ENCODE measurements at regions not wholly inside any gene's neighbourhood (a gene's known extent, or its start where the extent isn't known, plus 50 kb on each side); places are given as distances from the start of the nearest gene placed in this dataset.

- no peak for DNase-seq
Observed at GRCh38 chr2:60042023-60042422, 511.4 kb downstream of the BCL11A start.

GRCh38 chr2:60033325-60033724, 520.1 kb downstream of the BCL11A start:
- no peak for DNase-seq

- DNase-seq, result no peak
Observed at GRCh38 chr2:60029566-60029883, 523.9 kb downstream of the BCL11A start.

- no peak for DNase-seq
Observed at GRCh38 chr2:60028849-60029565, 524.4 kb downstream of the BCL11A start.

- DNase-seq, result no peak
Observed at GRCh38 chr2:60025496-60025895, 528.0 kb downstream of the BCL11A start.

GRCh38 chr2:60023256-60023985, 530.0 kb downstream of the BCL11A start:
- DNase-seq, result no peak

- DNase-seq, result no peak
Observed at GRCh38 chr2:60007671-60008070, 545.8 kb downstream of the BCL11A start.

GRCh38 chr2:60003076-60003475, 550.4 kb downstream of the BCL11A start:
- no peak for DNase-seq

GRCh38 chr2:60002183-60002867, 551.1 kb downstream of the BCL11A start:
- DNase-seq, result no peak

GRCh38 chr2:60000686-60001085, 552.8 kb downstream of the BCL11A start:
- DNase-seq, result no peak

- no peak for DNase-seq
Observed at GRCh38 chr2:59998324-59998723, 555.1 kb downstream of the BCL11A start.

- no peak for DNase-seq
Observed at GRCh38 chr2:59997371-59997770, 556.1 kb downstream of the BCL11A start.

GRCh38 chr2:59996855-59997254, 556.6 kb downstream of the BCL11A start:
- no peak for DNase-seq

GRCh38 chr2:59993726-59994125, 559.7 kb downstream of the BCL11A start:
- no peak for DNase-seq

GRCh38 chr2:59988341-59988740, 565.1 kb downstream of the BCL11A start:
- no peak for DNase-seq

GRCh38 chr2:59986511-59986910, 566.9 kb downstream of the BCL11A start:
- DNase-seq, result no peak

- no peak for DNase-seq
Observed at GRCh38 chr2:59985923-59986322, 567.5 kb downstream of the BCL11A start.

- no peak for DNase-seq
Observed at GRCh38 chr2:59974051-59974766, 579.2 kb downstream of the BCL11A start.

- DNase-seq, result no peak
Observed at GRCh38 chr2:59969161-59969560, 584.3 kb downstream of the BCL11A start.

- no peak for DNase-seq
Observed at GRCh38 chr2:59968441-59968840, 585.0 kb downstream of the BCL11A start.

- DNase-seq, result no peak
Observed at GRCh38 chr2:59967691-59968090, 585.8 kb downstream of the BCL11A start.

- DNase-seq, result no peak
Observed at GRCh38 chr2:59963157-59963556, 590.3 kb downstream of the BCL11A start.

- DNase-seq, result no peak
Observed at GRCh38 chr2:59961746-59962145, 591.7 kb downstream of the BCL11A start.
